ENCODE measurements at regions not wholly inside any gene's neighbourhood (a gene's known extent, or its start where the extent isn't known, plus 50 kb on each side); places are given as distances from the start of the nearest gene placed in this dataset.
A peak's percentile ranks its signal among the peaks of the same experiment; 100 is the strongest.
"Not testable (repeated sequence)": the region's sequence is repeated elsewhere in the genome, so short reads cannot be mapped to it uniquely, and the experiment has no call there.

DNA sequence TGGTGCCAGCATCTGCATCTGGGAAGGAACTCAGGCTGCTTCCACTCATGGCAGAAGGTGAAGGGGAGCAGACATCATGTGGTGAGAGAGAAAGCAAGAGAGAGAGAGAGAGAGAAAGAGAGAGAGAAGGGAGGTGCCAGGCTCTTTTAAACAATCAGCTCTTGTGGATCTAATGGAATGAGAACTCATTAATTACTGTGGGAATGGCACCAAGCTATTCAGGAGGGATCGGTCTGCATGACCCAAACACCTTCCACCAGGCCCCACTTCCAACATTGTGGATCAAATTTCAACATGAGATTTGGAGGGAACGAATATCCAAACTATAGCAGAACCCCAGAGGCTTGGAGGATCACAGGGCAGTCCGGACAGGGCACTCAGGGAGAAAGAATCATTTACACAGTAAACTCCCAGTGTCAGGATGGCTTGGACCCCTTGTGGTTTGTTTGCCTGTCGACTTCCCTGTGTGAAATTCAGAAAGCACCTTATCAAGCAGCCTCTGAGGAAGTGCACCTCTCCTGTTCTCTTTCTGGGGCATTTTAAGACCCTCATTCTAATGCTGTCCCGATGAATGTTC is 308.5 kb downstream of the REEP3 start:
- DNase-seq (ENCODE audit: insufficient read length) = no peak
- no peak for FAIRE-seq
- no peak for TF ChIP-seq TAF1 (IDR thresholded peaks at IDR 0.05; ENCODE audit: borderline replicate concordance, low read depth, low read length)
- no peak for TF ChIP-seq POLR2AphosphoS5 (IDR thresholded peaks at IDR 0.05; ENCODE audit: low read depth, low read length)
- no peak for TF ChIP-seq POLR2A (IDR thresholded peaks at IDR 0.05; ENCODE audit: low read depth, low read length)

- no peak for DNase-seq (ENCODE audit: insufficient read length)
- no peak for TF ChIP-seq TAF1 (IDR thresholded peaks at IDR 0.05; ENCODE audit: borderline replicate concordance, low read depth, low read length)
- FAIRE-seq = no peak
Observed at GRCh38 chr10:63832686-63833085, 311.5 kb downstream of the REEP3 start.

DNA sequence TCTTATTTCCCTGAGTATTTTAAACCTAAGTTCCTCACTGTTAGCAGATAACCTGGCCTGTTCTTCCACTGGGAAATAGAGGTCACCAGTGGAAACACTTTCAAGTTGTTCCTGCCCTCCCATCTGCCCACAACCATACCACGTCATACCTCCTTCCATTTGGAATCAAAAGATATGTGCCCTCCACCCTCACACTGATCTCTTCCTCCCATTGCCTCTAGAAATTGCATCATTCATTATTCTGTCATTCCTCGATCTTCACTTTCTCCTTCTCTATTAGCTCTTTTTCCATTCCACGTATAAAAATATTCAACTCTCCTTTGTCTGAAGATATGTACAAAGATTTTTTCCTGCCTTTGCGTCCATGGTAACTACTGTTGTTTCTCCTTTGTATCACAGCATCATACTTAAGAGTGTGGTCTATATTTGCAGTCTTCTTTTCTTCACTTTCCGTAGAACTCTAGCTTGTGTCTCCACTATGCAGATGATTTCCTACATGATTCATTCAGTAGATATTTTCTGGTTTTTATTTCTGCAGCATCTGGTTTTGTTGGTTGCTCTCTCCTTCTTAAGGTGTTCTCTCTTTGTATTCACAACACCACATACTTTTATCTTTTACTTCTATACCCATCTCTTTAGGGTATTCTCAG is 312.3 kb downstream of the REEP3 start:
- no peak for TF ChIP-seq POLR2A (IDR thresholded peaks at IDR 0.05; ENCODE audit: low read depth, low read length)
- no peak for TF ChIP-seq TAF1 (IDR thresholded peaks at IDR 0.05; ENCODE audit: borderline replicate concordance, low read depth, low read length)
- TF ChIP-seq POLR2AphosphoS5 (IDR thresholded peaks at IDR 0.05; ENCODE audit: low read depth, low read length) = no peak
- DNase-seq (ENCODE audit: insufficient read length) (no peak), FAIRE-seq (no peak)

DNA sequence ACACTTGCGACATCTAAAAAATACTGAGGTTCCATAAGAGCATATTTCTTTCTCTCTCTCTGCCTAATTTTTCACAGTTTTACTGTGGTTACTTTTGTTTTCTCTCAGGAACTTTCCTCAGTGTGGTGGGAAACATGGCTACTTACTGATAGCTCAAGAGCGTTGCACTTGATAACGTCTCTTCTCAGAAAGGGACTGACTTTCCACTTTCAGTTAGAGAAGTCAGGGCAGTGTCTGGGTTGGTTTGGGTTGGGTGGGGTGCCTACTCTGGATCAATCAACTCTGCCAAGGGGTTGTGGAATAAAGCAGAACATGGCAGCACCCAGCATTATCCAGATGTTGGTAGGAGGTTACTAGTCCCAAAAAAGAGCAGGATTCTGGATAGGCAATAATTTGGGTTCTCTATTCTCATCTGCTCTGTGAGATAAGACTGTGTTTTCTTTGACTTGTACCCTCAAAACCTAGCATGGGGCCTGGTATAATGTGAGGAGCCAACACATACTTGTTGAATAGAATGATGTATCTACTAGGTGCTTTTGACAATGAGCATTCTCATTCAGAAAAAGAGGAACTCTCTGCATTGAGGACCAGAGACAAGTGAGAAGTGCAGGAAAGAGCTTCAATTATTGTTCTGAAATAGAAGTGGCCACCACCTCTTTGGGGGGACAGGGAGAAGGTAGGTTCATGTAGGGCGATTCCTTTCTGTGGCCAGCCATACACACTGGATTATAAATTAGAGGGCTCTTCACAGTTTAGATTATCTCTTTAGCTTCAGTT is 315.7 kb downstream of the REEP3 start:
- DNase-seq (ENCODE audit: insufficient read length) = no peak
- no peak for FAIRE-seq
- no peak for TF ChIP-seq TAF1 (IDR thresholded peaks at IDR 0.05; ENCODE audit: borderline replicate concordance, low read depth, low read length)

DNA sequence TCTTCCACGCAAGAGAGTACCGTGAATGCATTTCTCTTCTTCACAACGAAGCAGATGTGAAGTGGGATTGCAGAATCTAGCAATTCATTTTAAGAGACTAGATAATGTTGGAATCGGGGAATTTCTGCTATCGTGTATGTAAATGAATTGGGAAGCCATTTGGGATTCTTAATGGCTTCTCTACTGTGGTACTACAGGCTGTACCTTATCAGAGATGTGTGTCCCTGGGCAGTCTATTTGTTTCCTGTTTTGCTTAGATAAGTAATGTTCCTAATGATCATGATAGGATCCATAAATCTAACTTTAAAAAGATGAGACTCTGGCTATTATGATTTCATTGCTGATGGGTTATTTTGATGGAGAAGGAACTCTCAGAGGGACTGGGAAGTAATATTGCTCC is 320.6 kb downstream of the REEP3 start:
- FAIRE-seq (no peak), DNase-seq (ENCODE audit: insufficient read length) (no peak)

GRCh38 chr10:63843107-63843506 is 321.9 kb downstream of the REEP3 start:
- TF ChIP-seq TAF1 (IDR thresholded peaks at IDR 0.05; ENCODE audit: borderline replicate concordance, low read depth, low read length) (no peak), POLR2AphosphoS5 (IDR thresholded peaks at IDR 0.05; ENCODE audit: low read depth, low read length) (no peak), POLR2A (IDR thresholded peaks at IDR 0.05; ENCODE audit: low read depth, low read length) (no peak)
- FAIRE-seq (no peak), DNase-seq (ENCODE audit: insufficient read length) (no peak)

More for the DNA sequence above, 320.6 kb downstream of the REEP3 start:
- TF ChIP-seq POLR2AphosphoS5 (IDR thresholded peaks at IDR 0.05; ENCODE audit: low read depth, low read length) (no peak), POLR2A (IDR thresholded peaks at IDR 0.05; ENCODE audit: low read depth, low read length) (no peak), TAF1 (IDR thresholded peaks at IDR 0.05; ENCODE audit: borderline replicate concordance, low read depth, low read length) (no peak)

DNA sequence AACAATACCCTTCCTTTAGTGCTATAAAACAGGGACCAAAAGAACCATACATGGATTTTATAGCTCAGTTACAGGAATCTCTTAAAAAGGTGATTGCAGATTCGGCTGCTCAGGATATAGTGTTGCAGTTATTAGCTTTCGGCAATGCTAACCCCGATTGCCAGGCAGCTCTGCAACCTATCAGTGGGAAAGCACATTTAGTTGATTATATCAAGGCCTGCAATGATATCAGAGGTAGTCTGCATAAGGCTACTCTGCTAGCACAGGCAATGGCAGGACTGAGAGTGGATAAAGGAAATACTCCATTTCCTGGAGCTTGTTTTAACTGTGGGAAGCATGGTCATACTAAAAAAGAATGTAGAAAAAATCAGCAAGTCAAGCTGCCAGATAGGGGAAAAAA is 327.7 kb downstream of the REEP3 start:
- not testable (repeated sequence) for DNase-seq (ENCODE audit: insufficient read length); FAIRE-seq

- FAIRE-seq (no peak), DNase-seq (ENCODE audit: insufficient read length) (no peak)
- no peak for TF ChIP-seq POLR2AphosphoS5 (IDR thresholded peaks at IDR 0.05; ENCODE audit: low read depth, low read length)
- no peak for TF ChIP-seq TAF1 (IDR thresholded peaks at IDR 0.05; ENCODE audit: borderline replicate concordance, low read depth, low read length)
- no peak for TF ChIP-seq POLR2A (IDR thresholded peaks at IDR 0.05; ENCODE audit: low read depth, low read length)
Observed at GRCh38 chr10:63862860-63863259, 341.7 kb downstream of the REEP3 start.

GRCh38 chr10:63865210-63865609 is 344.0 kb downstream of the REEP3 start:
- FAIRE-seq (no peak), DNase-seq (ENCODE audit: insufficient read length) (no peak)
- TF ChIP-seq TAF1 (IDR thresholded peaks at IDR 0.05; ENCODE audit: borderline replicate concordance, low read depth, low read length) = no peak
- no peak for TF ChIP-seq POLR2A (IDR thresholded peaks at IDR 0.05; ENCODE audit: low read depth, low read length)
- no peak for TF ChIP-seq POLR2AphosphoS5 (IDR thresholded peaks at IDR 0.05; ENCODE audit: low read depth, low read length)

- DNase-seq (ENCODE audit: insufficient read length) = peak; percentile 25
- FAIRE-seq = peak; percentile 91
- TF ChIP-seq TAF1 (IDR thresholded peaks at IDR 0.05; ENCODE audit: borderline replicate concordance, low read depth, low read length) = no peak
- TF ChIP-seq POLR2A (IDR thresholded peaks at IDR 0.05; ENCODE audit: low read depth, low read length) = no peak
- no peak for TF ChIP-seq POLR2AphosphoS5 (IDR thresholded peaks at IDR 0.05; ENCODE audit: low read depth, low read length)
Observed at GRCh38 chr10:63866075-63866746, 345.0 kb downstream of the REEP3 start.

GRCh38 chr10:63866747-63867140 is 345.5 kb downstream of the REEP3 start:
- FAIRE-seq (no peak), DNase-seq (ENCODE audit: insufficient read length) (no peak)
- TF ChIP-seq POLR2A (IDR thresholded peaks at IDR 0.05; ENCODE audit: low read depth, low read length) (no peak), TAF1 (IDR thresholded peaks at IDR 0.05; ENCODE audit: borderline replicate concordance, low read depth, low read length) (no peak), POLR2AphosphoS5 (IDR thresholded peaks at IDR 0.05; ENCODE audit: low read depth, low read length) (no peak)

DNA sequence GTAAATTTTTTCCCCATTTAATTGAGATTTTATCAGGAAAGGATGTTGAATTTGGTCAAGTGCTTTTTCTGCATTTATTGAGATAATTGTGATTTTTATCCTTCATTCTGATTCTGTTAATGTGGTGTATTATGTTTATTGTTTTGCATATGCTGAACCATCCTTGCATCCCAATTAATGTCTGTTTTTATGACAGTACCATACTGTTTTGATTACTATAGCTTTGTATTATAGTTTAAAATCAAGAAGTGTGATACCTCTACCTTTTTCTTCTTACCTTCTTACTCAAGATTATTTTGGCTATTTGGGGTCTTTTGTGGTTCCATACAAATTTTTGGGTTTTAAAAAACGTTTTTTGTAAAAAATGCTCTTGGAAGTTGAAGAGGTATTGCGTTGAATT is 357.2 kb downstream of the REEP3 start:
- FAIRE-seq (no peak), DNase-seq (ENCODE audit: insufficient read length) (no peak)
- TF ChIP-seq POLR2A (IDR thresholded peaks at IDR 0.05; ENCODE audit: low read depth, low read length) = no peak

All from GM12892 (cell line).